ENCODE measurements at regions not wholly inside any gene's neighbourhood (a gene's known extent, or its start where the extent isn't known, plus 50 kb on each side); places are given as distances from the start of the nearest gene placed in this dataset.

DNA sequence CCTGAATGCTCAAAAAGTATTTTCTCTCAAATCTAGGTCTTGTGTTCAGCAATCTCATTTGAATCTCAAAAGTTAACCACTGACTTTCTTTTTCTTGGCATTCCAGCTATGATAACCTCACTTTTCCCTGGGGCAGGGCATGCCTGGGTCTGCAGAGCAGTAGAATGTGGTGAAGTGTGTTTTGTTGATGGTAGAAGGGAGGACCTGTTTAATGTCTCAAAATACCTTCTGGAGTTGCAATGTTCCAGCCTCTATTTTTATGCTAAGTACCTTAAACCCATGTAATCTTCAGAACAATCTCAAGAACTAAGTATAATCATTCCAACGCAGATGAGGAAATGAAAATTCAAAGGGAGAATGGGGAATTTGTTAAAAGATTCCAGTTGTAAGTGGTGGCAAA, 82.1 kb upstream of the FUT8 start:
- Histone ChIP-seq H3K14ac (replicated peaks; ENCODE audit: low read depth, low read length) (no peak overlapping the region), H2AK9ac (replicated peaks; ENCODE audit: low read depth, low read length, poor library complexity) (no peak overlapping the region), H3K27ac (ENCODE audit: insufficient read depth, low read length) (no peak overlapping the region), H3K4ac (ENCODE audit: low read depth, low read length) (no peak overlapping the region), H4K91ac (ENCODE audit: insufficient read depth, low read depth, low read length) (no peak overlapping the region), H3K4me3 (ENCODE audit: insufficient read depth, low read depth, low read length) (no peak overlapping the region), H2BK5ac (ENCODE audit: low read depth, low read length, poor library complexity, severe bottlenecking) (no peak overlapping the region), H3K4me2 (ENCODE audit: low read depth, low read length) (no peak overlapping the region), H4K8ac (ENCODE audit: low read depth in 2 of 2, low read length in 2 of 2) (no peak overlapping the region), H4K20me1 (ENCODE audit: insufficient read depth, low read length) (no peaks in the 10 kb centered on the region), H3K9me1 (ENCODE audit: insufficient read depth, low read length) (peaks cover 17% of the 10 kb centered on the region), H4K5ac (ENCODE audit: low read depth, low read length) (no peak overlapping the region), H3K27me3 (ENCODE audit: control insufficient read depth, insufficient read depth, low read length) (no peaks in the 10 kb centered on the region), H2AFZ (replicated peaks; ENCODE audit: low read length, poor library complexity) (no peak overlapping the region), H2BK15ac (ENCODE audit: low read depth, low read length) (0 out of 3 replicates have a peak overlapping the region, but pooled peaks have one; percentile 20), H3K18ac (ENCODE audit: low read depth, low read length) (no peak overlapping the region), H3K56ac (ENCODE audit: extremely low read depth, insufficient read depth, low read length) (no peak overlapping the region), H2AK5ac (ENCODE audit: low read depth, low read length) (no peak overlapping the region), H3K23ac (ENCODE audit: low read depth, low read length) (no peak overlapping the region), H2BK120ac (ENCODE audit: low read depth, low read length) (no peak overlapping the region), H3K9me3 (ENCODE audit: control insufficient read depth, insufficient read depth, low read length) (no peaks in the 10 kb centered on the region), H3K79me1 (ENCODE audit: low read depth in 1 of 2, low read length in 2 of 2) (no peaks in the 10 kb centered on the region), H2BK20ac (ENCODE audit: low read depth, low read length) (no peak overlapping the region), H3K9ac (ENCODE audit: low read depth, low read length) (no peak overlapping the region), H3K36me3 (ENCODE audit: control insufficient read depth, insufficient read depth, low read length) (no peaks in the 10 kb centered on the region), H3K4me1 (ENCODE audit: control insufficient read depth, insufficient read depth, low read length) (peaks cover 16% of the 10 kb centered on the region)
- no peak for TF ChIP-seq CHD1 (IDR thresholded peaks at IDR 0.05; ENCODE audit: low read depth, low read length)
- no peak for TF ChIP-seq RAD21 (IDR thresholded peaks at IDR 0.05; ENCODE audit: low read length)
- no peak for TF ChIP-seq FOS (IDR thresholded peaks at IDR 0.05; ENCODE audit: low read depth, low read length)
- TF ChIP-seq NFE2L2 (IDR thresholded peaks at IDR 0.05; ENCODE audit: low read depth, low read length) = no peak
- no peak for TF ChIP-seq RCOR1 (IDR thresholded peaks at IDR 0.05; ENCODE audit: insufficient replicate concordance, low read length)
- no peak for TF ChIP-seq MXI1 (IDR thresholded peaks at IDR 0.05; ENCODE audit: borderline replicate concordance, low read depth, low read length)
- TF ChIP-seq POLR2A (IDR thresholded peaks at IDR 0.05; ENCODE audit: low read depth, low read length) = no peak
- no peak for TF ChIP-seq BHLHE40 (IDR thresholded peaks at IDR 0.05; ENCODE audit: low read depth, low read length)
- TF ChIP-seq CEBPB (IDR thresholded peaks at IDR 0.05; ENCODE audit: low read depth, low read length) = no peak
- TF ChIP-seq, protein P1, sequence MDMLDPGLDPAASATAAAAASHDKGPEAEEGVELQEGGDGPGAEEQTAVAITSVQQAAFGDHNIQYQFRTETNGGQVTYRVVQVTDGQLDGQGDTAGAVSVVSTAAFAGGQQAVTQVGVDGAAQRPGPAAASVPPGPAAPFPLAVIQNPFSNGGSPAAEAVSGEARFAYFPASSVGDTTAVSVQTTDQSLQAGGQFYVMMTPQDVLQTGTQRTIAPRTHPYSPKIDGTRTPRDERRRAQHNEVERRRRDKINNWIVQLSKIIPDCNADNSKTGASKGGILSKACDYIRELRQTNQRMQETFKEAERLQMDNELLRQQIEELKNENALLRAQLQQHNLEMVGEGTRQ (IDR thresholded peaks at IDR 0.05; ENCODE audit: low read depth, low read length) = no peak
- TF ChIP-seq RFX5 (IDR thresholded peaks at IDR 0.05; ENCODE audit: low read depth, low read length) = no peak
- no peak for TF ChIP-seq MAFK (IDR thresholded peaks at IDR 0.05; ENCODE audit: low read depth, low read length)
- TF ChIP-seq SMC3 (IDR thresholded peaks at IDR 0.05; ENCODE audit: low read depth, low read length) = no peak
- TF ChIP-seq ELK1 (IDR thresholded peaks at IDR 0.05; ENCODE audit: borderline replicate concordance, low read depth, low read length) = no peak
- TF ChIP-seq MAZ (IDR thresholded peaks at IDR 0.05; ENCODE audit: borderline replicate concordance, low read depth, low read length) = no peak
- TF ChIP-seq, protein P2, sequence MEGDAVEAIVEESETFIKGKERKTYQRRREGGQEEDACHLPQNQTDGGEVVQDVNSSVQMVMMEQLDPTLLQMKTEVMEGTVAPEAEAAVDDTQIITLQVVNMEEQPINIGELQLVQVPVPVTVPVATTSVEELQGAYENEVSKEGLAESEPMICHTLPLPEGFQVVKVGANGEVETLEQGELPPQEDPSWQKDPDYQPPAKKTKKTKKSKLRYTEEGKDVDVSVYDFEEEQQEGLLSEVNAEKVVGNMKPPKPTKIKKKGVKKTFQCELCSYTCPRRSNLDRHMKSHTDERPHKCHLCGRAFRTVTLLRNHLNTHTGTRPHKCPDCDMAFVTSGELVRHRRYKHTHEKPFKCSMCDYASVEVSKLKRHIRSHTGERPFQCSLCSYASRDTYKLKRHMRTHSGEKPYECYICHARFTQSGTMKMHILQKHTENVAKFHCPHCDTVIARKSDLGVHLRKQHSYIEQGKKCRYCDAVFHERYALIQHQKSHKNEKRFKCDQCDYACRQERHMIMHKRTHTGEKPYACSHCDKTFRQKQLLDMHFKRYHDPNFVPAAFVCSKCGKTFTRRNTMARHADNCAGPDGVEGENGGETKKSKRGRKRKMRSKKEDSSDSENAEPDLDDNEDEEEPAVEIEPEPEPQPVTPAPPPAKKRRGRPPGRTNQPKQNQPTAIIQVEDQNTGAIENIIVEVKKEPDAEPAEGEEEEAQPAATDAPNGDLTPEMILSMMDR (conservative IDR thresholded peaks at IDR 0.05; ENCODE audit: low read depth, low read length) = no peak
- CTCF ChIA-PET = no interaction called here
- no TSS peak for BruUV-seq (replicated peaks)
- DNase-seq (no peak), ATAC-seq (ENCODE audit: low read depth) (no peak)
- dilution Hi-C loops (cut with HindIII; ENCODE audit: low sequenced_read_pairs, unreplicated experiment) = no loop called here
- intact Hi-C loops (cut with micrococcal nuclease) = loop anchor here (5.0 kb wide), 2 partner anchors 82 to 118 kb away; partner anchors contain the start of gene FUT8
- POLR2A ChIA-PET (ENCODE audit: unreplicated experiment) = no interaction called here
- in situ Hi-C loops (cut with MboI; ENCODE audit: low sequenced_read_pairs) = no loop called here
- WGBS, 2 experiments (ENCODE audit: extremely low coverage in 2 of 2, insufficient read length in 1 of 2) = no CpG with 5 or more reads among the region's 1 CpG

All from IMR-90 (cell line).